Stimulated activated CD4-positive, alpha-beta T cell treated with anti-CD3 and anti-CD28 coated beads, Interleukin-1b, Interleukin-23, amount 100 ng/mL, for 48 hours (primary cell): ENCODE measurements at regions not wholly inside any gene's neighbourhood (a gene's known extent, or its start where the extent isn't known, plus 50 kb on each side); places are given as distances from the start of the nearest gene placed in this dataset.
"Not testable (repeated sequence)": the region's sequence is repeated elsewhere in the genome, so short reads cannot be mapped to it uniquely, and the experiment has no call there.

Experiments used
- DNase-seq: peaks from one replicate; pipeline ENCODE4 v3.0.0-alpha.2; 2020

DNA sequence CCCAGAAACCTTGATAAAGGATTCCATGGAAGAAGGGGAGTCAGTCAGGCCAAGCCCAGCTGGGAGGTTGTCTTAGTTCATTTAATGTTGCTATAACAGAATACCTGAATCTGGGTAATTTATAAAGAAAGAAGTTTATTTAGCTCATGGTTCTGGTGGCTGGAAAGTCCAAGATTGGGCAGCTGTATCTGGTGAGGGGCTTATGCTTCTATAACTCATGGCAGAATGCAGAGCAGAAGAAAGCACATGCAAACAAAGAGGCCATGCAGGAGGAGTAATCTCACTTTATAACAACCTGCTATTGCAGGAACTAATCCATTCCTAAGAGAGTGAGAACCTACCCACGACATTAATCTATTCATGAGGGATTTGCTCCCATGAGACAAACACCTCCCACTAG lies 54.2 kb upstream of the ANKRD1 start:
- no peak for DNase-seq

DNA sequence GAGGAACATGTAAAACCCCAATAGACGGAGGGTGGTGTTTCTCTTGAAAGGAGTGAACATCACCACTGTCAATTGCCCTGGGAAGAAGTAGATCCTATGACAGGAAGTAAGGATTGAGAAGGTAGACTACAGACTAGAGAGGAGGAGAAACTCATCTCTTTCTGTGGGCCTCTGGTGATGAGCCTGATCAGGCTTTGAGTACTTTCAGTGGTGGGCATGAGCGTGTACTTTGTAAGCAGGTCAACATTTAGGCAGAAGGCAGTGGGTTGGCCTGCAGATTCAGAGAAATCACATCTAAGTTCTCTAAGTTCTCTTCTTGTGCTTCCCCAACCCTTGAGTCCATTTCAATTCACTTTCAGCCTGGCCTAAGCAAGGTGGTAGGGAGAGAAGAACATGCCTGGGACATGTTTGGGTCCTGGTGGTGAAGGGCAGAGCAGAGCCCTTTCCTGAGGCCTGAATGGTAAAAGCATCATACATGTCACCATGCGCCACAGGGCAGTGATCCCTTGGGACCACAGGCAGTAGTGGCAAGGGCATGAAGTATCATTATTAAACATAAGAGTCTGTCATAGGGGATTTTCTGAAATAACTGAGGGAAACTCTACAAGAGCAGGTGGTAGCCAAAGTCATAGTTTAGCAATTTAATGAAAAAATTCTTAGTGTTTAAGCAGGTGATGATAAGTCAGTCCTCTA lies 56.4 kb upstream of the ANKRD1 start:
- no peak for DNase-seq

DNA sequence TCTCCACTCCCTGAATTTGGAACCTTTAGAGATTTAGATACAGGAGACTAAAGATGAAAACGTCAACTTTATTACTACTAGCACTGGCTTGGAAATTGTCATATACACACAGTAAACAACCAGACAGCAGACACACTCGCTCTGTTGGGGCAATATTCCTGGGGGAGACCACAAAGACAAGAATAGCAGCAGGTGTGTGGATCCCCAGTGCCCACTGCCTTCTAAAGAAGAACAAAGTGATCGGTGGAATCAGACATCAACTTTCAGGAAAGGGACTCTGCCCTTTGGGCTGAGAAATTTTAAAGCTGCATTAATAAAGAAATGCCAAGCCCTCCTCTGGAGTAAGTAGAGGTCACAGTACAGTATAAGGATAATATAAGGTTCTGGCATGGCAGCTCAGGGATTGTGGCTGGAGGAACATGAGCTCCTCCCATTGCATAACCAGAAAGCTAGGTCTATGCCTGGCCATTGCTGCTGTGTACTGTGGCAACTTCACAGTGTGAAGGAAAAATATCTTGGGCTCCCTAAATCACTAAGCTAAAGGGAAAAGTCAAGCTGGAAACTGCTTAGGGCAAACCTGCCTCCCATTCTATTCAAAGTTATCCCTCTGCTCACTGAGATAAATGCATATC lies 57.1 kb upstream of the ANKRD1 start:
- DNase-seq: no peak

DNA sequence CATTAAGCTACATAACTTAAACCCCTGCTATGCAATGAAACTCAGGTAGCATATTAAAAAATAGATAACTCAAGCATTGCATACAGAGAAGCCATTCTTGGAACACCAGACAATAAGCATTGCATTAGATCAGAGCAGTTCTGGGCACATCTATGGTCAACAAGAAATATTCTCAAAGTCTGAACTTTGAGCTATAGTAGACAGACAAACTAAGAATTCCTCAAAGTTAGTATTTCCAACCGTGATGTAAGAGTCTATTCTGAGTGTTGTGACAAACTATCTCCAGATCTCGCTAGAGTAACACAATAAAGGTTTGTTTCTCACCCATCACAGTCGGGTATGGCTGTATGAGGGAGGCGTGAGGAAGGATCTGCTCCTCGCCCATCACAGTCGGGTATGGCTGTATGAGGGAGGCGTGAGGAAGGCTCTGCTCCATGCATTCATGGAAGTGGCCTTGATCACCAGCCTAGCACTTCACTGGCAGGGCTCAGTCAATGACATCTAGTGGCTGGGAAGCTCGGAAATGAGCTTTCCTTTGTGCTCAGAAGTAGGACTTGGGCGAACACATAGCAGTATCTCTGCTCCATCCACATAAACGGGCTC lies 61.6 kb upstream of the ANKRD1 start:
- DNase-seq: no peak

DNA sequence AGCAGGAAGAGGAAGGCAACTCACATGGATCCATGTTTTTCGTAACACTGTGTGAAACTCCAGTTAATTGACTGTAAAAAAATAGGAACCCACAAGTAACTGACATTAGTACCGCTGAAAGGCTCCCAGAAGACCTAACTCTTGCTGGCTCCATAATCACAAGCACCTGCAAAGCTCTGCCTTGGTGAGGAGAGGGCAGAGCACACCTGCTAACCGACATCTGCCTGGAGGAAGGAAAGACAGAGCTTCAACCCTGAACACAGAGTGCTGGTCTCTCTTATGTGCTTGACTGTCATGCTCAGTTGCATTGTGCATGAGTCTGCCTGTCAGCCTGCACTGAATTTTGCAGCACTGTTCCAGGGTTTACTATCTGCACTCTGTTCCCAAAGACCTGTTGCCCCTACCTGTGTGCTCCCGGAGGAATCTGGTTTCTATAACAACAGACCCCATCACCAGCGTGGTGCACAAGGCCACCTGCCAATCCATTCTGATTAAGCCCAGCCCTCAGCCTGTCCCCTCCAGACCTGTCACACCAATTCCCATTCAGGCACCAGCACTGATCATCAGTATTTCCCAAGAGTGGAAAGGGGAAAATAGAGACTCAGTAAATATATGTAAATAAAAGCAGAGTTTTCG lies 63.1 kb upstream of the ANKRD1 start:
- DNase-seq: no peak

DNA sequence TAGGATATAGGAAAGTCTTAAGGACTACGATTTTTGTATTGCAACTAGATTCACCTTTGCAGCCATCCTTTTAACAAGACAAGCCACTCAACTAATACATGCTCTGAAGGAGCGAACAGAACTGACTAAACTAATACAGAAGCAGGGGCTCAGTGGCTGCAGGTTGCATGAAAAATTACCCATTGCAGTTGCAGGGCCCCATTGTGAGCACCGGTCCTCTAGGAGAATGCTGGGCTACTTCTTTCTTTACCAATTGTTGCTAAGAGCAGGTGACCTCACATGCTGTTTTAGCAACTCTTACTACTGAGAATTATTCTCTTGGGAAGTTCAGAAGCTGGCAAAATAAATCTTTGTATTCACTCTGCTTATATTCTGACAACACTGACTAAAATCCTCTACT lies 64.0 kb upstream of the ANKRD1 start:
- no peak for DNase-seq

DNA sequence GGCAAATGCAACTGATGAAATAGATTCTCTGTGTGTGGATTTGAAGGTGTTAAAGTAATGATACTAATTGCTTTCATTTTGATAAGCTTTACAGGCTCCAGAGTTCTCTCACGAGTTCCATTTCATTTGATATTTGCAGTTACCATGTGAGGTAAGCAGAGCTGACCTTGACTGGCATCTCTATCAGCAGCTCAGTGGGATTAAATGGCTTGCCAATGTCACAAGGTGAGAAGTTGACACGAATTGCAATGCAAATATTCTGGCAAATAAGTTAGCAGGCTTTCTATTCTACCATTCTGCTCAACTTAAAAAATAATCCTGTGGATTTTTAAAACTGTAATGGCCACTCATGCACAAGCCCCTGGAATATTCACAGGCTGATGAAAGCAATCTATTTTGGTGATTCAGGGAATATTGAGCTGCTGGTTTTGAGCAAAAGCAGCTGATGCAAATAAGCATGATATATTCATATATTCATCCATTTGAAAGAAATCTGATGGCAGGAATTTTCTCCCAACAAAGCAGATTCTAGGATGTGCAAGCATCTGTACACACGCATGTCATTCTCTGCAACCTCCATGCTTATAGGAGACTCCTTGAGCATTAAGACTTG lies 64.5 kb upstream of the ANKRD1 start:
- no peak for DNase-seq

DNA sequence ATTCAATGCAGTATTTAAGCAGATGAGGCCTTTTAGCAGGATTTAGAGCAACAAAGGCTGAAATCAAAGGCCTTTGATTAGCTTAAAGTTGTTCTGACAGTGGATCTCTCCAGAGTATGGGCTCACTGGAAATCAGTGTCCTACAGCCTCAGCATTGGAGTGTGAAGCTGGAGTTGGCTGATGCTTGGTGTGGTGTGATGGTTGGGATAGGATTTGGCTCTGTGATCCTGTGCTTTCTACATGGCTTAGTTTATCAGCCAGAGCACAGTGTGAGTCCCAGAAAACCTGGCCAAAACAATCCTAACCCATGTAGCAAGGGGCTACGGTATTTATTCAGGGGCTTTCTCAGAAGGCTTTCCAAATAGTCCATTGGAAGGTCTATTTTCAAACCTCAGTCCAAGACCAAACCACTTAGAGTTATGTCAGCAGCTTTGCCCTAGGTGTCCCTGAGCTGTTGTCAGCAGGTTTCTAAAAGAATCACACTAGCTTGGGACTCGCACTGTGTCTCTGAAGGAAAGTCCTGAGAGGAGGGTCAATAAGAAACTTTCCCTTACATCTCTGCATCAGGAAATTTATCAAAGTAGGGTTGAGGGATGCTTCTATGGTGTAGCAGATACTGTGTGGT lies 65.4 kb upstream of the ANKRD1 start:
- DNase-seq: no peak

DNA sequence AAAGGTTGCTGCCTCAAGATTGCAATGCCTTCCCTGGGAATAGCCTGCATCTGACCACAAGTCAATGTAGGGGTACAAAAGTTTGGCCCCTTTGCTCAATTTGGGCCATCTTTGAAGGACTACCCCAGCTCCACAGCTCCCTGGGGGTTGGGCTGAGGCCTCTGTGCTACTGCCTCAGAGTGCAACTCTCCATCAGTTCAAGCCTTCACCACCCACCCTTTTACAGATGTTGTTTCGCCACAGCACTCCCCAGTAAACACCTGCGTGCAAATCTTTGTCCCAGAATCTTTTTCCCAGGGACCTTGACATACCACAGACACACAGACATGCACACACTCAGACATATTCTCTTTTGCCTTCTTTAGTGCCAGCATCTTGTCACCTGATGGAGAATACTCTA lies 66.0 kb upstream of the ANKRD1 start:
- no peak for DNase-seq

DNA sequence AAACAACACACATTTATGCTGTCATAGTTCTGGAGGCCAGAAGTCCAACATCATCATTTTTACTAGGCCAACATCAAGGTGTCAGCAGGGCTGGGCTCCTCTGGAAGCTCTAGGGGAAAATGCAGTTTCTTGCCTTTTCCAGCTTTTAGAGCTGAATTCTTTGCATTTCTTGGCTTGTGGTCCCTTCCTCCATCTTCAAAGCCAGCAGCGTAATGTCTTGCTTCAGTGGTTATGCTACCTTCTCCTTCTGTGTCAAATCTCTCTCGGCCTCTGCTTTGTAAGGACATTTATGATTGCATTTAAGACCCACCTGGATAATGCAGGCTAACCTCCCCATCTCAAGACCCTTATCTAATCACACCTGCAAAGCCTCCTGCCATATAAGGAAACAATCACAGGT lies 66.5 kb upstream of the ANKRD1 start:
- DNase-seq: no peak

DNA sequence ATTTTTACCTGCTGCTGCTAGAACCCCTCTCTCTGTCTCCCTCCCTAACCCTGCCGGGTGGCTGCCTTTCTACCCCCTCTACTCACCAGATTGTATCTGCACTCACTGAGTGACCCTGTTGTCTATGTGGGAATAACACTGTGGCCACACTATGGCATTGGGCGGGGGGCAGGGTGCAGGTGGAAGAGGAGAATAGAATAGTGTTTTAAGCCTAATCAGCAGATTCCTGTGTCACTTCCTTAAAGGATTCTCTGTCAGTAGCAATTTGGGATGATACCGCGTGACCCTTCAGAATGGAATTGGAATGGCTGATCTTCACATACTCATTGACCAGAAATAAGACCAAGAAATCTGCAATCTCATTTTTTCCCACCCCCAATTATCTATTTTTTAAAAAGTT lies 67.1 kb upstream of the ANKRD1 start:
- no peak for DNase-seq

DNA sequence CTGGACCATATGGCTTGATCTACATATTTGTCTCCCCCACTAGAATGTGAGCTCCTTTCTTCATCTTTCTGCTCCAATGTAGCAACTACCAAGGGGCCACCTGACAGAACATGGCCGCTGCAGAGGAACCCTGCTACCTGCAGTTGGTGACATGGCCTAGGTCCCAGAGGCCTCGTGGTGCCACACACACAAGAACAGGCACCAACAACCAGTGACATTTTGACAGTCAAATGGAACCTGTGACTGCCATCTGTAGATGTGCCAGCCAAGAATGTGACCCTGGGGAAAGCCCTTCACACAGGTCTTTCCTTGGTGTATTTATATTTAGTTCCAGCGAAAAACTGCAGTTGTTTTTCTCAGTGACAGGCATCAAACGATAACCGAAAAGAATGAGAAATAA lies 67.9 kb upstream of the ANKRD1 start:
- DNase-seq: no peak

DNA sequence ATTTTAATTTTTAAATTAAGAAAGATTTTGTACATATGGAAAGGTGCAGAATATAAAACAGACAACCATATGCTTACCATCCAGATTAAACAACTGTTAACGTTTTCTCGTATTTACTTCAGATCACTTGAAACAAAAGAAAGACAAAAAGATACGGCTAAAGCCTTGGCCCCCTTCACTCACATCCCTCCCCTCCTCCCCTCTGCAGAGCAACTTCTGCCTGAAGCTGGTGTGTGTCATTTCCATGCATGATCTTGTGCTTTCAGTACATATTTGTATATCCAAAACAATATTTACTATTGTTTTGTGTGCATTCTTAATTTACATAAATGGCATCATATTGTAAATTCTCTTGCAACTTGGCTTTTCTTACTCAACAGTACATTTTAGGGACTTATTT lies 68.5 kb upstream of the ANKRD1 start:
- DNase-seq: no peak

DNA sequence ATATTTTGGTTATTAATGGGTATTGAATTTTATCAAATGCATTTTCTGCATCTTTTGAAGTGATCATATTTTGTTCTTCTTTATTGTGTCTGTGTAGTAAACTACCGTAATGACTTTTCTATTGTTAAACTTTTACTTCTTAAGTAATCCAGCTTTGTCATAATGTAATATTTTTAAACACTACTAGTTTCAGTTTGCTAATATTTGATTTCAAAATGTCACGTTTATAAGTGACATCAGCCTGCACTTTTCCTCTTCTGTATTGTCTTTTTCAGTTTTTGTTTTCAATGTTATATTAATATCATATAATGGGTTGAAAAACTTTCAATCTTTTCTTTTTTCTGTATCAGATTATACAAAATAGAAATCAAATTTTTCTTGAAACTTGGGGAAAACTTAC lies 71.6 kb upstream of the ANKRD1 start:
- DNase-seq: no peak

DNA sequence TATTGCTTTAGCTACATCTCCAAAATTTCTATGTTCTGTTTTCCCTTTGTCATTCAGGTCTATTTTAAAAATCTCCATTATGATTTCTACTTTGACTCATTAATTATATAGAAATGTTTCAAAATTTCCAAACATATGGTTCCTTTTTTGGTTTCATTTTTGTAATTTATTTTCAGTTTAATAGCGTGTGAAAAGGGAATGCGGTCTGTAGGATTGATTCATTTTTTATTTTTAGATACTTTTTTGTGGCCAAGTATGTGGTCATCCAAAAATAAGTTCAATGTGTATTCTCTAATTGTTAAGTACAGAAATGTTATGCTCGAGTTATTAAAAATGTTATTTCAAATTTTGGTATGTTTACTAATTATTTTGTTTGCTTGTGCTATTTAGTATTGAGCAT lies 72.5 kb upstream of the ANKRD1 start:
- no peak for DNase-seq

DNA sequence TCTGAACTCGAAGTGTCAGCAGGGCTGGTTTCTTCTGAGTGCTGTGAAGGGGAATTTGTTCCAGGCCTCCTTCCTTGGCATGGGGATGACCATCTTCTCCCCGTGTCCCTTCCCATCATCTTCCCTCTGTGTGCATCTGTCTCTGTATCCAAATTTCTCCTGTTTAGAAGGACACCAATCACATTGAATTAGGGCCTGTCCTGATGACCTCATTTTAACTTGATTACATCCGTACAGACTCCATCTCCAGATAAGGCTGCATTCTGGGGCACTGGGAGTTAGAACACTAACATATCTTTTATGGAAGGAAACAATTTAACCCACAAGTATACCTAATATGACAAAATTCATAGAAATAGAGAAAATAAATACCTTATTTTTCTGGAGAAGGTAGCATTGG lies 76.8 kb upstream of the ANKRD1 start:
- DNase-seq: no peak

DNA sequence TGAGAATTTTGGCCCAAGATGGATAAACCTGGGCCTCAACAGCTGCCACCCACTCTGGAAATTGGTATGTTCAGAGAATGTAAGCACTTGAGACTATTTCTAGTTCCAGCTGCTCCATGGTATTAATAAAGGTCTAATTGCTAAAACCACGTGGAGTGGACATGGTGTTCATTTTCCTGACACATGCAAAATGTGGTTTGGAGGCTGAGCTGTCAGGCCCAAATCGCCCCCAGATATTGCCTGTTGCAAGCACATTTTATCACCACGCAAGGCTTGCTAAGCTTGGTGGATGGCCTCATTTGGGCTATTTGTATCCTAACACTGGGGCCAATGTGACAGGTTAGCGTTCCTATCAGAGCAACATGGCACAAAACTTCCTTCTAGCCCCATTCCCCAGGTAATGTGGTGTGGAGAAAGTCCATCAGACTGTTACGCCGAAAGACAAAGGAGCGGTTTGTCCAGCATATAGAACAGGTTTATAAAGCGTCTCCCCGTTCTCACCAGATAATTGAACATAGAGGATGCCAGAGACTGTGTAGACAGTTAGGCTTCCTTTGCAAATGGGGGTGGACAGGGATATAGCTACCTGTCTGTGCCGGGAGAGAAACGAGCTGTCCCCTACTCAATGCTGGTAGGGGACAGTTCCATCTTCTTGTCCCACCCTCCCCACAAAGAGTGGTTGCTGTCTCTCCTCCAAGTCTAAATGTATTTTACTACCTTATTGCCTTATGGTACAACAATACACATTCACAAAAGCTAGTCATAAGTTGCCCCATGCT lies 78.0 kb upstream of the ANKRD1 start:
- DNase-seq: no peak

DNA sequence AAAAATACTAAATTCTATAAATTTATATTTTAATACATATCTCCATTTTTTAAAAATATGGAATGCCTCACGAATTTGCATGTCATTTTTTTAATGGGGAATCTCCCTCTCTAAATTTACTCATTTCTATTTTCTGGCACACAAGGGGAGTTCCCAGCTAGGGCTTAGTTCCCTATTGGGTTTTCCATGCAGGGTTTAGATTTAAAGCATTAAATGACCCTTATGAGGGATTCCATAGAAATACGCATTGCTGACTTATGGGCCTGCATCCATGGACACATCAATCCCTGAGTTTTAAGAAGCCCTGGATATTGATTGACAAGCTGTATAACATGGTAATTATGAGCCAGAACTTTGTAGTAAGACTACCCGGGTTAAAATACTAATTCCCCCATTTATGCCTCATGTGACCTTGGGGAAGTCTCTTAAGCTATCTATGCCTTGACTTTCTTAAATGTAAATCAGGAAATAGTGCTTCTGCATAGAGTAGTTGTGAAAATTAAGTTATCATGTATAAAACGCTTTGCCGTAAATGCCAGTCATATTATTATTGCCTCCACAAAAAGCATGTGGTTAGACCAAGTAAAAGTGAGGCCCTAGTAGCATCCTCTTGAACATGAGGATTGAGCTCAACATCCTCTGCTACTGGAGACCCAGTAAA lies 78.8 kb upstream of the ANKRD1 start:
- no peak for DNase-seq

DNA sequence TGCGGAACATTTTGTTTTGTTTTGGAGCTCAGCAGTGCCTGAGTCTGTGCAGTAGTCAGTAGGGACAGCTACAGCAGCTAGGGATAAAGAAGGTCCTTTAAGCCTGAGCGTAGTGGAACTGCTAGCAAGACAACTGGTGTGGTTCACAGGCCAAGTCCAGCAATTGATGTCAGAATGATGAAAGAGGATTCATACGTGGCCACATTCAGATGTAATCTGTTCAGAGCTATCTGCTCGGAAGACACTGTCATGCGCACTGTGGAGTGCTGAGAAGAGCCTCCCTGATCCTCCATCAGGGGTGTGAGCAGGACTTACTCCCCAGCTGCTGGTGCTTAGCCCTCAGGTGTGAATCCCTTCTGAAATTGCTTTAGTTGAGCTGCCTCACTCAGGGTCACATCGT lies 79.6 kb upstream of the ANKRD1 start:
- no peak for DNase-seq

DNA sequence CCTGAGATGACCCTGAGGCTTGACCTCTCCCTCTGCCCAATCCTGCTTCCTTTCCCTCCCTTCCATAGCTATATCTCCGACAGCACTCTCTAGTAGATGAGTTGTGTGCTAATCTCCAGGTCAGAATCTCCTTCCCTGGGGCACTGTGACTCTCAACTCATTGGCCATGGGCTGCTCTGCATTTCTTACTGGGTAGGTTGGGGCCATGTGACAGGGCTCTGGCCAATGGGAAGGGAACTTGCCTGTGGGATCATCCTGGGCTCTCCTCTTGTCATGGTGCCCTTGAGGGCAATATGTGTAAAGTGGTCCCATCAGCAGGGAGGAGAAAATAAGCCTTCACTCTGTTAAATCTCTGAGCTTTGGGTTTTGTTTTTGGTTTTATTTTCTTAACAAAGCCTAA lies 80.1 kb upstream of the ANKRD1 start:
- no peak for DNase-seq

DNA sequence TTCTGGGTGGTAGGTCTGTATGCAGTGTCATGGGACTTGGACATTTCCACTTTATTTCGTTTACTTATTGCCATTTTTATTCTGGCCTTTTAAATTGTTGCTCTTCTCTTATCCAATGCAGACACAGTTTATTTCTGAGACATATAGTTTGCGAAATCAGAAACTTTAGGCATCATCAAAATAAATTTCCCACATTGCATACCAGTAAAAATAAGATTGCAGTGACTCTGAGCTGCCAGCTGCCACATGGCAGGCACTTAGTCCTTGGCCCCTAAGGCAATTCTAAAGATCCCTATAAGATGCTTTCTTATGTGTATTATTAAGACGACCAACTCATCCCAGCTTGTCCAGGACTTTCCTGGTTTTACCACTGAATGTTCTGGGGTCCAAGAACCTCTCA lies 81.8 kb upstream of the ANKRD1 start:
- DNase-seq: no peak

DNA sequence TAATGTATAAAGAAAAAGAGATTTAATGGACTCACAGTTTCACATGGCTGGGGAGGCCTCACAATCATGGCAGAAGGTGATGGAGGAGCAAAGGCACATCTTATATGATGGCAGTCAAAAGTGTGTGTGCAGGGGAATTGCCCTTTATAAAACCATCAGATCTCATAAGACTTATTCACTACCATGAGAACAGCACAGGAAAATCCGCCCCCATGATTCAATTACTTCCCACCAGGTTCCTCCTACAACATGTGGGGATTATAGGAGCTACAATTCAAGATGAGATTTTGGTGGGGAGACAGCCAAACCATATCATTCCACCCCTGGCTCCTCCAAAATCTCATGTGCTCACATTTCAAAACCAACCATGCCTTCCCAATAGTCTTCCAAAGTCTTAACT lies 82.5 kb upstream of the ANKRD1 start:
- not testable (repeated sequence) for DNase-seq
